ENCODE measurements at regions not wholly inside any gene's neighbourhood (a gene's known extent, or its start where the extent isn't known, plus 50 kb on each side); places are given as distances from the start of the nearest gene placed in this dataset.

DNA sequence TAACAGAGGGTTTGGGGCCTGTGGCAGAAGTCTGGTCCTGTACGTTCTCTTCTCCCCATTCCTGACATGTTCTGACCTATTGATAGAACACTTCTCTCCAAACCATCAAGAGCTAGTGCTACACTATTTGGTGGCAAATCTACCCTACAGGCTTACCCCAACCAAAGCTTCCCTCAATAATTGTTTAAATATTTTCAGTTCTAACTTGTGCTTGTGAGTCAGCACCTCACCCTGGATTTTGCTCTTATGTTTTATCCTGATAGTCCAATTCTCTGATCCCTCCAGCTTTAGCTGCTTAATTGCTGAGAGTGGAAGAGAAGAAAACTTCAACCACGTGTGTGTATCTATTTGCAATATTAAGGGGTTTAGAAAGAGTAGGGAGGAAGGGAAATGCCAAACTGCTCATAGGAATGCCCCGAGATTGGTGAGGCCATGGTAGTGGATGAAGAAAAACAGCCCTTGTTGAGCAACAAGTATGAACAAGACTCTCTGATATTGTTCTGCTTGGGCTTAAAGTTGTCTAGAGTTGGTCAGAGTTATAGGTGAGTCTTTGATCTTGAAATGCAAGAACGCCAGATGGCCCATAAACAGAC, 67.8 kb upstream of the PARD3B start:
- DNase-seq (ENCODE audit: low read depth, low spot score): no peak

- no peak for DNase-seq (ENCODE audit: low read depth, low spot score)
Measured at GRCh38 chr2:204479557-204479956, 65.7 kb upstream of the PARD3B start.

DNA sequence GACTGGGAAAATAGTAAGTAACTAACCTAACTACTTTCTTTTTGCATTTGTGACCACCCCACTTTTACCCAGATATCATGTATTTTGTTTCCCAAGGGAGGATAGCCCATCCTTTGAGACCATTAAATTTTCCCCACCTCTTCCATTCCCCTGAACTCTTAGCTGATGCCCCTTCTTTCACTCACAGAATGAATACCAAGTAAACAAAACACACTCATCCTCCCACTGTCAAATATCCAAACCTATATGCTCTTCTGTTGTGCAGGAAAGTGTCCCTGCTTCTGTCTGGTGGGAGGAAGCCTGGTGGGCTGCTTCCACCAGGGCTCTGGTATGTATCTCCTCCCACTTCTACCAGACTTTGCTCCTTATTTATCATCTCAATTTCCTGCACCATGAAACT, 64.6 kb upstream of the PARD3B start:
- no peak for DNase-seq (ENCODE audit: low read depth, low spot score)

GRCh38 chr2:204483608-204484081, 61.6 kb upstream of the PARD3B start:
- DNase-seq (ENCODE audit: low read depth, low spot score): no peak

DNA sequence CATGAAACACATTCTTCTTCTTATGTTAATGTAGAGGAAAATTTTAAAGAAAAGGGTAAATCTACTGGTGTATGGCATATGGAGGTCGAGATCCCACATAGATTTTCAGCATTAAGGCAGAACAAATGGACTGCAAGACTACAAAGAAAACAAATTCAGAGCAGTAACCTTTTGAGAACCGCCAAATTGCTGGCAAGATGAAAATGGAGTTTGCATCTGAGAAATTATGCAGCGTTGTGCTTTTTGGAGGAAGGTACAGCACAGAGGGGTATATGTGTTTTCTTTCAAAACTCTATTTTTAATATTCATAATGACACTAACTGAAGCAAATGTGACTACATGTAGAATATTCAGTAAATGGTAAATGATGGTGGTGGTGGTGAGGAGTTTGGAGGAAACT, 59.0 kb upstream of the PARD3B start:
- no peak for DNase-seq (ENCODE audit: low read depth, low spot score)

GRCh38 chr2:204486805-204487204, 58.5 kb upstream of the PARD3B start:
- no peak for DNase-seq (ENCODE audit: low read depth, low spot score)

GRCh38 chr2:204487447-204488229, 57.6 kb upstream of the PARD3B start:
- no peak for DNase-seq (ENCODE audit: low read depth, low spot score)

GRCh38 chr2:204491528-204491927, 53.7 kb upstream of the PARD3B start:
- no peak for DNase-seq (ENCODE audit: low read depth, low spot score)

DNA sequence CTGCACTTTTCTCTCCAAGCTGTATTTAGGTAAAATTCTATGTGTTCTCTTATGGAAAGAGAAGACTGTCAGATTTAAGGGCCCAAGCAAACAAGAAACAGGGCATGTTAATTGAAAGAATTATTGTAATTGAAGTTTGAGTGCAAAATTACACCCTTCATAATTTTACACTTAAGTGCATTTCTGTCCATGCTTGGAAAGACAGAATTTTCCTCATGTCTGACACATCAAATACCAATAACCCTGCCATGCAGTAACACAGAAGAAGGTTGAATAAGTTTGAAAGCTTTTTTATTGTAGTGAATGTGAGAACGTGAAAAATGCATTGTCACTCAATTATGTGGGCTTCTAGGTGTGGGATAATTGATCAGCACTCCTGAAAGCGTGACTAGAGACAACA, 52.9 kb upstream of the PARD3B start:
- no peak for DNase-seq (ENCODE audit: low read depth, low spot score)

DNA sequence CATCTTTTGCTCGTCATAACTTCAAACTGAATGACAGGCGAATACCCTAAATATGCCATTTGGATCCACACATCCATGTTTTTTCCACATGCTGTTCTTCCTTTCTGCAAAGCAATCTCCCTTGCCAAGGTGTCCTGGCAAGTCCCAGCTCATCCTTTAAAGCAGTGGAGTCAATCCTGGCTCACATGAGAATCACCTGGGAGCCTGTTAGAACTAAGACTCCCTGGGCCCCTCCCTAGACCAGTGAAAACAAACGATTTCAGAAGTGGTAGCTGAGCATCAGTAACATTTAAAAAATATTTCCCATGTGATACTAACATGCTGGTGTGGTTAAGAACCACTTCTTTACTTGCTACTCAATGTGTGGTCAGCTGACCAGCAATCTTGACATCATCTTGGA, 50.6 kb upstream of the PARD3B start:
- no peak for DNase-seq (ENCODE audit: low read depth, low spot score)

DNA sequence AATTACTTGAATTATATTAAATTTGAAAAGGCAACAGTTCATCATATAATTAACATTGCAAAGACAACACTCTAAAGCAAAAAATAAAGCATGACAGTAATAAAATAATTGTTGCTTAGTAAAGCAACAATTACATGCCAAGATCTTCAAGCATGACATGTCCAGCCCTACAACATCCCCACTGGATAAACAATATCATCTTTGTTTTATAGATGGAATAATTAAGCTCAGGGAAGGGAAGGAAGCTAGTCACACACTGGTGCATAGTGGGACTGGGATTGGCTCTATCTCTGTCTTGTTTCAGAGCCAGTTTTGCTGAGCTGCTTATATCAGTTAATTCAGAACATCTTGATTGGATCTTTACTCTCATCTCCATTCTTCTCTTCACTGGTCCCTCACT, 49.9 kb upstream of the PARD3B start:
- DNase-seq (ENCODE audit: low read depth, low spot score): no peak
